GM18870 (cell line): ENCODE measurements at regions not wholly inside any gene's neighbourhood (a gene's known extent, or its start where the extent isn't known, plus 50 kb on each side); places are given as distances from the start of the nearest gene placed in this dataset.
"Not testable (repeated sequence)": the region's sequence is repeated elsewhere in the genome, so short reads cannot be mapped to it uniquely, and the experiment has no call there.

Source experiments
- ATAC-seq: cut with Tn5 transposase; IDR thresholded peaks from one replicate; pipeline ENCODE4 v1.9.1; 2021; ENCODE audit warnings: moderate library complexity; ENCODE audit not compliant: unreplicated experiment

- ATAC-seq, result not testable (repeated sequence)
Observed at GRCh38 chr9:66601472-66601871, 299.1 kb upstream of the ZNF658 start.

GRCh38 chr9:66631521-66632046 is 268.9 kb upstream of the ZNF658 start:
- ATAC-seq, result not testable (repeated sequence)

- not testable (repeated sequence) for ATAC-seq
Observed at GRCh38 chr9:66647675-66648074, 252.8 kb upstream of the ZNF658 start.

- not testable (repeated sequence) for ATAC-seq
Observed at GRCh38 chr9:66690242-66690641, 210.3 kb upstream of the ZNF658 start.

- ATAC-seq, result not testable (repeated sequence)
Observed at GRCh38 chr9:66695561-66696240, 204.8 kb upstream of the ZNF658 start.

DNA sequence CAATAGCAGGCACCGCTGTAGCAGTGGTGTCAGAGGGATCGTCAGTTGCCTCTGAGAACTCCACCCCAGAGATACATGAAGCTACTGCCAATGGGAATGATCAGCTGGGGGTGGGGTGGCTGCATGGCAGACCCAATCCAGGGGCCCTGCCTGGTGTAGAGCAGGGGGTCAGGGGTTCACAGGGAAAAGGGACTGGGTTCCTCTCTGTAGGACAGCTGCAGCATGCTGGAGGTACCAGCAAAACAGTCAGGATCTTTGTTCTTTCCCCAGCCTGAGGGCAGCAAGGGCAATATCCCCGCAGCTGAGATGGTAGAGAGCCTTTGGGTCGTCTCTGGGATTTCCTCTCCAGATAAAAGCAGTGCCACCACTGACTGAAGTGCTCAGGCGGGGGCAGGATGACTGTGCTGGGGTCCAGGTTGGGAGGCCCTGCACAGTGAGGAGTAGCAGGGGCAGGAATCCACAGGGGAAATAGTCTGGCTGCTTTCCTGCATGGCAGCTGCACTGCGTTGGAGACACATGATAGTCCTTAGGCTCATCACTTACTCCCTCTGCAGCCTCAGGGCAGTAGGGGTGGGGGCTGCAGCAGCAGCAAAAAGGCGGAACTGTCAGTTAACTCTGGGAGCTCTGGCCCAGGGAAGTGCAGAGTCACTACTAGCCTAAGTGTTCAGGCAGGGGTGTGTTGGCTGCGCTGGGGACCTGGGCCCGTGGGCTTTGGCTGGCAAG is 203.0 kb upstream of the ZNF658 start:
- ATAC-seq, result not testable (repeated sequence)

- not testable (repeated sequence) for ATAC-seq
Observed at GRCh38 chr9:66698066-66698455, 202.5 kb upstream of the ZNF658 start.

DNA sequence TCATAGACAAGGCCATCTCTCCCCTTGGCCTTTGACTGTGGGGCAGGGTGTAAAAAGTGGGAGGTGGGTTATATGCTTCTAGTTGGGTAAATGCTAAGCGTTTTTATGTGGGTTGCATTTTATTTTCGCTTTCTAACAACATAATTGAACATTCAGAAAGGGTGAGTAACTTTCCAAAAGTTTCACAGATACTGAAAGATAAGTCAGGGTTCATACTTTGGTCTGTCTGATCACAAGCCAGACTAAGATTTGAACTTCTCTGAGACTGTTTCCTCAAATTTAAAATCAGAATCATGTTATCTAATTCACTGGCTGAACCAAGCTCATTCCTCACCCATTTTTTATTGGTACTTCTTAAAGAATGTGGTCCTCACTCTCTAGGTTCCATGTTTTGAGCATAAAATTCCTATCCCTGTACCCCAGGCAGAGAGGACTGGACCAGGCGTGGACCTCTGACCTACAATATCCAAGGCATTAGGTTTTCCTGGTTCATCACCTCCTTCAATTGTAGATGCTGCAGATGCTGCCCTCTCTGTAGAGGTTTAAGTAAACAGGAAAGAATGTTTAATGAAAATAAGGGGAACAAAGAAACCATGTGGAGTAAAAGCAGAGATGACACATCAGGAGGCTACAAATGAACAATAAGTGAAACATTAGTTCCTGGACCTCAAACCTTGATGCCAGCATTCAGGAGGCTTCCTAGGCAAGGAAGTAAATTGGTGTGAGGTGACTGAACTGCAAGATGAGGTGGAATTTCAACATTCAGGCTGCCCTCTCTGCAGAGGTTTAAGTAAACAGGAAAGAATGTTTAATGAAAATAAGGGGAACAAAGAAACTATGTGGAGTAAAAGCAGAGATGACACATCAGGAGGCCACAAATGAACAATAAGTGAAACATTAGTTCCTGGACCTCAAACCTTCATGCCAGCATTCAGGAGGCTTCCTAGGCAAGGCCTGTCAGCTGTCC is 198.8 kb upstream of the ZNF658 start:
- ATAC-seq, result peak; percentile 54

DNA sequence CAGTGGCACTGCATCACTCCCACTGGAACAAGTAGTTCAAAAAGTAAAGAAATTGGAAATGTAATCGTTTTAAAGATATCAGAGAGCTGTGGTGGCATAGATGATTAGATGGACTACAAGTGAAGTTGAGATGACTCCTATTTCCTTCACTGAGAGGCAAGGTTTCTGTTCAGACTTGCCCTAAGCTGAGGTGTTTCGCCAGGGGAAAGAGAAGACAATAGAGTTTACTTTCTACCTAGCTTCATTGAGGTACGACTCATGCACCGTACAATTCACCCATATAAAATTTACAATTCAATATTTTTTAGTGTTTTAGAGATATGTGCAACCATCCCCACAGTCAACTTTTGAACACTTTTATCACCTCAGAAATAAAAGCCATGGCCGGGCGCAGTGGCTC is 189.0 kb upstream of the ZNF658 start:
- ATAC-seq, result not testable (repeated sequence)

DNA sequence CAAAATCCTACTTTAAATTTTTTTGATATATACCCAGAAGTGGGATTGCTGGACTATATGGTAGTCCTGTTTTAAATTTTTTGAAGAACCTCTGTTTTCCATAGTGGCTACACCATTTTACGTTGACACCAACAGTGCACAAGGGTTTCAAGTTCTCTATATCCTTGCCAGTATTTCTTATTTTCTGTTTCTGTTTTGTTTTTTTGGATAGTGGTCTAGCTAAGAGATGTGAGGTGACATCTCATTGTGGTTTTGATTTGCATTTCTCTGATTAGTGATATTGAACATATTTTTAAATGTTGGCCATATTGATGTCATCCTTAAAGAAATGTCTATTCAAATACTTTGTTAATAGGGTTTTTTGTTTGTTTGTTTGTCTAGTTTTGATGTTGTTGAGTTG is 187.7 kb upstream of the ZNF658 start:
- ATAC-seq, result peak; percentile 94

- not testable (repeated sequence) for ATAC-seq
Observed at GRCh38 chr9:66713552-66713951, 187.0 kb upstream of the ZNF658 start.

DNA sequence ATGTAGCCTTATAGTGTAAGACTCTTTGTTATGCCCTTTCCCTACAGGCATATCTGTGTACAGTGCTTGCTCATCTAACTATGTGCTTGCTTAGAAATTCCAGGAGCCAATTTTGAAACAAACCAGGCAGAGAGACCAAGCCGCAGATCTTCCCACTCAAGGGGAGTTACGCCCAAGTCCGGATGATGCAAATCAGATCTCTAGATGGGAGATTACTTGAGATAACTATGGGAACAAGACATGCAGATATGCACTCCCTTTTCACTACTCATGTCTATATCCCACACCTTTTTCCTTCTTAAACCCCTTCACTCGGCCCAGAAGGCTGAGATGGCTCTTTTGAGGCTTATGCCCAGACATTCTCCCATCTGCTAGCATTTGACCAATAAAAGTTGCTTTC is 179.7 kb upstream of the ZNF658 start:
- ATAC-seq, result not testable (repeated sequence)

DNA sequence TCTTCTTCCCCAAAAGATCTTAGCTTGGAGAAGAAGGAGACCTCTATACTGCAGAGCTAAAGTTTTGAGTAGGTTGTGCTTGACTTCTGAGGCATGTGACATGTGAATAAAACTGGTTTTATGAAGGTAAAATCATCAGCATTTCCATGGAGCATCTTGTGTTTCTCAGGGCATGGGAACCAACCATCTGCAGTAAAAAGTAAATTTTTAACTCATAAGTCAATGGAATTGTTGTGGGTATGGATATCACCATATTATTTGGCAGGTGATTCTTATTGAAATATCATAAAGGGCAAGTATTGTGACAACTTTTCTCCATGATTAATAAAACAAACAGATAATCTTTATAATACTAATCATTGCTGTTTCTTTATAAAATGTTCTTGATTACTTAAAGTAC is 173.0 kb upstream of the ZNF658 start:
- ATAC-seq, result not testable (repeated sequence)

- ATAC-seq, result not testable (repeated sequence)
Observed at GRCh38 chr9:66736686-66737085, 163.8 kb upstream of the ZNF658 start.

- ATAC-seq, result not testable (repeated sequence)
Observed at GRCh38 chr9:66738418-66738817, 162.1 kb upstream of the ZNF658 start.

- ATAC-seq, result not testable (repeated sequence)
Observed at GRCh38 chr9:66740136-66740535, 160.4 kb upstream of the ZNF658 start.

DNA sequence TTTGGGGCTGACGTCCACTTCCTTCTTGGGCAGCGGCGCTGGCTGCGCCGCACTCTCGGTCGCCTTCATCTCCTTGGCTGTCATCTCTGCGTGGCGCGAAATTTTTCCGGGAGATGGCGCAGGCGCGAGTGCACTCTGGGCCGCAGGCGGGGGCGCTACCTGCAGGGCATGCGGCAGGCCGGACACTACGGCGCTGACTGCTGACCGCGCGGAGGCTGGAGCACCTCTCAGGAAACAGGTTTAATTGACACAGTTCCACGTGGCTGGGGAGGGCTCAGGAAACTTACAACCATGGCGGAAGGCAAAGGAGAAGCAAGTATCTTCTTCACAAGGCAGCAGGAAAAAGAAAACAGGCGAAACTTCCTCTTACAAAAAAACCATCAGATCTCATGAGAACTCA is 154.7 kb upstream of the ZNF658 start:
- not testable (repeated sequence) for ATAC-seq

GRCh38 chr9:66752324-66752923 is 148.1 kb upstream of the ZNF658 start:
- not testable (repeated sequence) for ATAC-seq

GRCh38 chr9:66759825-66760492 is 140.6 kb upstream of the ZNF658 start:
- ATAC-seq, result not testable (repeated sequence)
